RPMI7951 (cell line): ENCODE measurements at regions not wholly inside any gene's neighbourhood (a gene's known extent, or its start where the extent isn't known, plus 50 kb on each side); places are given as distances from the start of the nearest gene placed in this dataset.
A peak's percentile ranks its signal among the peaks of the same experiment; 100 is the strongest.
"Not testable (repeated sequence)": the region's sequence is repeated elsewhere in the genome, so short reads cannot be mapped to it uniquely, and the experiment has no call there.

Experiments
- DNase-seq: peaks from one replicate; pipeline ENCODE4 v3.0.0-alpha.2; 2012; ENCODE audit warnings: low read depth

GRCh38 chr3:158026236-158026635, 80.0 kb downstream of the SHOX2 start:
- no peak for DNase-seq

GRCh38 chr3:158019897-158020296, 86.3 kb downstream of the SHOX2 start:
- DNase-seq: not testable (repeated sequence)

GRCh38 chr3:158018462-158018861, 87.8 kb downstream of the SHOX2 start:
- DNase-seq: no peak

GRCh38 chr3:158012901-158013300, 93.3 kb downstream of the SHOX2 start:
- DNase-seq: no peak

GRCh38 chr3:158005391-158006100, 100.7 kb downstream of the SHOX2 start:
- peak; percentile 10 for DNase-seq

- DNase-seq: peak; percentile 5
Observed at GRCh38 chr3:157999246-157999645, 107.0 kb downstream of the SHOX2 start.

GRCh38 chr3:157982359-157982758, 123.9 kb downstream of the SHOX2 start:
- no peak for DNase-seq

GRCh38 chr3:157981819-157982218, 124.4 kb downstream of the SHOX2 start:
- no peak for DNase-seq

- no peak for DNase-seq
Observed at GRCh38 chr3:157979022-157979421, 127.2 kb downstream of the SHOX2 start.

GRCh38 chr3:157961665-157962064, 144.6 kb downstream of the SHOX2 start:
- DNase-seq: no peak

GRCh38 chr3:157958457-157958856, 147.8 kb downstream of the SHOX2 start:
- DNase-seq: peak; percentile 8

- no peak for DNase-seq
Observed at GRCh38 chr3:157956850-157957249, 149.4 kb downstream of the SHOX2 start.

- DNase-seq: no peak
Observed at GRCh38 chr3:157956176-157956575, 150.0 kb downstream of the SHOX2 start.

GRCh38 chr3:157953565-157953964, 152.7 kb downstream of the SHOX2 start:
- DNase-seq: no peak

- DNase-seq: no peak
Observed at GRCh38 chr3:157948605-157949383, 157.4 kb downstream of the SHOX2 start.

GRCh38 chr3:157939166-157939565, 167.1 kb downstream of the SHOX2 start:
- DNase-seq: no peak

GRCh38 chr3:157938154-157938779, 168.0 kb downstream of the SHOX2 start:
- peak; percentile 33 for DNase-seq

GRCh38 chr3:157931517-157931916, 174.7 kb downstream of the SHOX2 start:
- no peak for DNase-seq

GRCh38 chr3:157930000-157930780, 176.0 kb downstream of the SHOX2 start:
- no peak for DNase-seq

- no peak for DNase-seq
Observed at GRCh38 chr3:157926822-157927221, 179.4 kb downstream of the SHOX2 start.

GRCh38 chr3:157922614-157923013, 183.6 kb downstream of the SHOX2 start:
- no peak for DNase-seq

GRCh38 chr3:157921811-157922210, 184.4 kb downstream of the SHOX2 start:
- DNase-seq: no peak
